HL-60 (cell line): ENCODE measurements at regions not wholly inside any gene's neighbourhood (a gene's known extent, or its start where the extent isn't known, plus 50 kb on each side); places are given as distances from the start of the nearest gene placed in this dataset.

Source experiments
- DNase-seq, 2 experiments: peaks; one replicate each; pipeline ENCODE4 v3.0.0-alpha.2; 2010 to 2020; ENCODE audit warnings: low read depth in 1 of 2, low spot score in 1 of 2
- H3K27ac ChIP-seq: fragments of 250-450 bp; sonication (Bioruptor Pico); replicated peaks from 2 replicates; pipeline ENCODE4 v1.5.1; 2020; ENCODE audit warnings: mild to moderate bottlenecking, moderate library complexity
- H3K27me3 ChIP-seq: fragments of 250-450 bp; sonication (Bioruptor Pico); 2 replicates; pipeline ENCODE4 v1.5.1; 2021; ENCODE audit warnings: mild to moderate bottlenecking, moderate library complexity; ENCODE audit not compliant: insufficient read depth, poor library complexity, severe bottlenecking
- H3K4me3 ChIP-seq: replicated peaks from 2 replicates; pipeline ENCODE4 v1.5.1; 2011; ENCODE audit warnings: mild to moderate bottlenecking, control low read depth, low read length; ENCODE audit not compliant: insufficient read depth
- CTCF ChIP-seq: IDR thresholded peaks from one replicate; pipeline ENCODE4 v1.5.1; 2011; ENCODE audit warnings: low read length, control low read depth, inconsistent platforms; ENCODE audit not compliant: insufficient read depth
- GABPA ChIP-seq: IDR thresholded peaks from 2 replicates; pipeline ENCODE4 v1.6.1; 2012; ENCODE audit warnings: low read depth
- POLR2AphosphoS5 ChIP-seq: IDR thresholded peaks from 2 replicates; pipeline ENCODE4 v1.6.1; 2012; ENCODE audit warnings: low read depth
- SPI1 ChIP-seq: IDR thresholded peaks from 2 replicates; pipeline ENCODE4 v1.6.1; 2012; ENCODE audit warnings: low read depth, mild to moderate bottlenecking, borderline replicate concordance
- TF ChIP-seq, protein P1 (sequence below): IDR thresholded peaks from 2 replicates; pipeline ENCODE4 v1.6.1; 2012; ENCODE audit warnings: low read depth; ENCODE audit not compliant: insufficient replicate concordance

GRCh38 chr17:72336026-72336803 lies 215.4 kb downstream of the SOX9 start:
- Histone ChIP-seq H3K27ac (no peak overlapping the region), H3K27me3 (no peaks in the 10 kb centered on the region), H3K4me3 (no peak overlapping the region)
- DNase-seq: no peak
- TF ChIP-seq, protein P1, sequence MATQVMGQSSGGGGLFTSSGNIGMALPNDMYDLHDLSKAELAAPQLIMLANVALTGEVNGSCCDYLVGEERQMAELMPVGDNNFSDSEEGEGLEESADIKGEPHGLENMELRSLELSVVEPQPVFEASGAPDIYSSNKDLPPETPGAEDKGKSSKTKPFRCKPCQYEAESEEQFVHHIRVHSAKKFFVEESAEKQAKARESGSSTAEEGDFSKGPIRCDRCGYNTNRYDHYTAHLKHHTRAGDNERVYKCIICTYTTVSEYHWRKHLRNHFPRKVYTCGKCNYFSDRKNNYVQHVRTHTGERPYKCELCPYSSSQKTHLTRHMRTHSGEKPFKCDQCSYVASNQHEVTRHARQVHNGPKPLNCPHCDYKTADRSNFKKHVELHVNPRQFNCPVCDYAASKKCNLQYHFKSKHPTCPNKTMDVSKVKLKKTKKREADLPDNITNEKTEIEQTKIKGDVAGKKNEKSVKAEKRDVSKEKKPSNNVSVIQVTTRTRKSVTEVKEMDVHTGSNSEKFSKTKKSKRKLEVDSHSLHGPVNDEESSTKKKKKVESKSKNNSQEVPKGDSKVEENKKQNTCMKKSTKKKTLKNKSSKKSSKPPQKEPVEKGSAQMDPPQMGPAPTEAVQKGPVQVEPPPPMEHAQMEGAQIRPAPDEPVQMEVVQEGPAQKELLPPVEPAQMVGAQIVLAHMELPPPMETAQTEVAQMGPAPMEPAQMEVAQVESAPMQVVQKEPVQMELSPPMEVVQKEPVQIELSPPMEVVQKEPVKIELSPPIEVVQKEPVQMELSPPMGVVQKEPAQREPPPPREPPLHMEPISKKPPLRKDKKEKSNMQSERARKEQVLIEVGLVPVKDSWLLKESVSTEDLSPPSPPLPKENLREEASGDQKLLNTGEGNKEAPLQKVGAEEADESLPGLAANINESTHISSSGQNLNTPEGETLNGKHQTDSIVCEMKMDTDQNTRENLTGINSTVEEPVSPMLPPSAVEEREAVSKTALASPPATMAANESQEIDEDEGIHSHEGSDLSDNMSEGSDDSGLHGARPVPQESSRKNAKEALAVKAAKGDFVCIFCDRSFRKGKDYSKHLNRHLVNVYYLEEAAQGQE: no peak
- TF ChIP-seq GABPA: no peak
- no peak for TF ChIP-seq POLR2AphosphoS5
- no peak for TF ChIP-seq SPI1
- no peak for TF ChIP-seq CTCF

GRCh38 chr17:72336804-72337070 lies 215.9 kb downstream of the SOX9 start:
- TF ChIP-seq GABPA (no peak), CTCF (no peak), SPI1 (no peak), POLR2AphosphoS5 (no peak)
- TF ChIP-seq, protein P1: no peak
- no peak overlapping the region for H3K4me3 ChIP-seq
- DNase-seq: no peak
- no peaks in the 10 kb centered on the region for H3K27me3 ChIP-seq
- no peak overlapping the region for H3K27ac ChIP-seq

- H3K27ac ChIP-seq: no peak overlapping the region
- no peaks in the 10 kb centered on the region for H3K27me3 ChIP-seq
- no peak overlapping the region for H3K4me3 ChIP-seq
- TF ChIP-seq SPI1: no peak
- no peak for TF ChIP-seq GABPA
- TF ChIP-seq CTCF: no peak
- TF ChIP-seq, protein P1: no peak
- no peak for TF ChIP-seq POLR2AphosphoS5
- no peak for DNase-seq
Measured at GRCh38 chr17:72338304-72338703, 217.5 kb downstream of the SOX9 start.
